HG03460 (cell line): ENCODE measurements at regions not wholly inside any gene's neighbourhood (a gene's known extent, or its start where the extent isn't known, plus 50 kb on each side); places are given as distances from the start of the nearest gene placed in this dataset.

Experiments used
- ATAC-seq: cut with Tn5 transposase; IDR thresholded peaks from one replicate; pipeline ENCODE4 v1.9.1; 2021; ENCODE audit not compliant: unreplicated experiment

- no peak for ATAC-seq
Observed at GRCh38 chr12:84807249-84807648, 105.3 kb downstream of the SLC6A15 start.

- ATAC-seq, result no peak
Observed at GRCh38 chr12:84805474-84805858, 107.1 kb downstream of the SLC6A15 start.

- ATAC-seq, result no peak
Observed at GRCh38 chr12:84804691-84805473, 107.7 kb downstream of the SLC6A15 start.

GRCh38 chr12:84803661-84804060 is 108.9 kb downstream of the SLC6A15 start:
- no peak for ATAC-seq

GRCh38 chr12:84802161-84802560 is 110.4 kb downstream of the SLC6A15 start:
- no peak for ATAC-seq

GRCh38 chr12:84793558-84794367 is 118.8 kb downstream of the SLC6A15 start:
- no peak for ATAC-seq

- ATAC-seq, result no peak
Observed at GRCh38 chr12:84791444-84791843, 121.2 kb downstream of the SLC6A15 start.

- no peak for ATAC-seq
Observed at GRCh38 chr12:84789184-84789583, 123.4 kb downstream of the SLC6A15 start.

GRCh38 chr12:84787253-84787652 is 125.3 kb downstream of the SLC6A15 start:
- no peak for ATAC-seq

GRCh38 chr12:84786622-84787021 is 126.0 kb downstream of the SLC6A15 start:
- ATAC-seq, result no peak

- no peak for ATAC-seq
Observed at GRCh38 chr12:84785951-84786350, 126.6 kb downstream of the SLC6A15 start.

- ATAC-seq, result no peak
Observed at GRCh38 chr12:84785281-84785680, 127.3 kb downstream of the SLC6A15 start.

- ATAC-seq, result no peak
Observed at GRCh38 chr12:84779169-84779568, 133.4 kb downstream of the SLC6A15 start.

GRCh38 chr12:84772281-84772680 is 140.3 kb downstream of the SLC6A15 start:
- ATAC-seq, result no peak

- ATAC-seq, result no peak
Observed at GRCh38 chr12:84767079-84767478, 145.5 kb downstream of the SLC6A15 start.

GRCh38 chr12:84766375-84766774 is 146.2 kb downstream of the SLC6A15 start:
- no peak for ATAC-seq

- ATAC-seq, result no peak
Observed at GRCh38 chr12:84764001-84764400, 148.6 kb downstream of the SLC6A15 start.

- no peak for ATAC-seq
Observed at GRCh38 chr12:84763107-84763506, 149.5 kb downstream of the SLC6A15 start.

GRCh38 chr12:84760091-84760865 is 152.3 kb downstream of the SLC6A15 start:
- no peak for ATAC-seq

GRCh38 chr12:84757978-84758377 is 154.6 kb downstream of the SLC6A15 start:
- no peak for ATAC-seq

GRCh38 chr12:84756961-84757360 is 155.6 kb downstream of the SLC6A15 start:
- no peak for ATAC-seq
